Bronchial epithelial cell (primary cell): ENCODE measurements at regions not wholly inside any gene's neighbourhood (a gene's known extent, or its start where the extent isn't known, plus 50 kb on each side); places are given as distances from the start of the nearest gene placed in this dataset.

Source experiments
- DNase-seq: peaks from one replicate; pipeline ENCODE4 v3.0.0-alpha.2; 2010; ENCODE audit warnings: low read depth
- FAIRE-seq: peaks from 2 replicates; lab custom pipeline; 2011; peaks lifted over from hg19 to GRCh38; lab: Jason Lieb, UNC
- H3K27me3 ChIP-seq: 2 replicates; pipeline ENCODE4 v1.5.1; 2011; ENCODE audit warnings: low read length; ENCODE audit not compliant: control insufficient read depth, insufficient read depth
- H3K36me3 ChIP-seq: 2 replicates; pipeline ENCODE4 v1.5.1; 2011; ENCODE audit warnings: low read length; ENCODE audit not compliant: control insufficient read depth, insufficient read depth
- H3K4me3 ChIP-seq: 2 replicates; pipeline ENCODE4 v1.5.1; 2011; ENCODE audit warnings: mild to moderate bottlenecking, low read depth, low read length, control low read depth
- CTCF ChIP-seq: IDR thresholded peaks from 2 replicates; pipeline ENCODE4 v1.5.1; 2011; ENCODE audit warnings: mild to moderate bottlenecking, moderate library complexity, low read length, control low read depth, inconsistent platforms; ENCODE audit not compliant: insufficient read depth, severe bottlenecking

GRCh38 chr9:12094046-12094445 is 599.1 kb upstream of the TYRP1 start:
- FAIRE-seq (no peak), DNase-seq (peak; percentile 20)
- Histone ChIP-seq H3K27me3 (no peaks in the 10 kb centered on the region), H3K4me3 (no peak overlapping the region), H3K36me3 (no peaks in the 10 kb centered on the region)
- no peak for TF ChIP-seq CTCF

GRCh38 chr9:12095931-12096330 is 597.3 kb upstream of the TYRP1 start:
- no peaks in the 10 kb centered on the region for H3K27me3 ChIP-seq
- H3K36me3 ChIP-seq, result no peaks in the 10 kb centered on the region
- no peak for TF ChIP-seq CTCF
- no peak overlapping the region for H3K4me3 ChIP-seq
- FAIRE-seq, result no peak
- DNase-seq, result no peak

- FAIRE-seq (no peak), DNase-seq (no peak)
- H3K36me3 ChIP-seq, result no peaks in the 10 kb centered on the region
Measured at GRCh38 chr9:12133416-12133815, 559.8 kb upstream of the TYRP1 start.

GRCh38 chr9:12141422-12141821 is 551.8 kb upstream of the TYRP1 start:
- no peaks in the 10 kb centered on the region for H3K27me3 ChIP-seq
- no peaks in the 10 kb centered on the region for H3K36me3 ChIP-seq
- DNase-seq (no peak), FAIRE-seq (no peak)
- TF ChIP-seq CTCF, result no peak
- no peak overlapping the region for H3K4me3 ChIP-seq

More at GRCh38 chr9:12133416-12133815, 559.8 kb upstream of the TYRP1 start:
- Histone ChIP-seq H3K27me3 (no peaks in the 10 kb centered on the region), H3K4me3 (no peak overlapping the region)
- TF ChIP-seq CTCF, result no peak

GRCh38 chr9:12155401-12156134 is 537.6 kb upstream of the TYRP1 start:
- FAIRE-seq (no peak), DNase-seq (no peak)
- Histone ChIP-seq H3K4me3 (no peak overlapping the region), H3K27me3 (no peaks in the 10 kb centered on the region), H3K36me3 (no peaks in the 10 kb centered on the region)
- no peak for TF ChIP-seq CTCF

- no peaks in the 10 kb centered on the region for H3K27me3 ChIP-seq
- no peak for DNase-seq
- no peak overlapping the region for H3K4me3 ChIP-seq
- no peaks in the 10 kb centered on the region for H3K36me3 ChIP-seq
- FAIRE-seq, result no peak
- no peak for TF ChIP-seq CTCF
Measured at GRCh38 chr9:12162181-12162815, 530.9 kb upstream of the TYRP1 start.
